Suppressor macrophage treated with lipopolysaccharide for 1 hour (primary cell): ENCODE measurements at regions not wholly inside any gene's neighbourhood (a gene's known extent, or its start where the extent isn't known, plus 50 kb on each side); places are given as distances from the start of the nearest gene placed in this dataset.
A peak's percentile ranks its signal among the peaks of the same experiment; 100 is the strongest.

ENCODE experiments used
- DNase-seq, 3 donors: peaks; one replicate each; pipeline ENCODE4 v3.0.0-alpha.2; 2020 to 2022

GRCh38 chr21:34022627-34023335, 50.6 kb upstream of the MRPS6 start:
- peak; percentile 90 to 94 (median 94) for DNase-seq

GRCh38 chr21:34021726-34022125, 51.7 kb upstream of the MRPS6 start:
- no peak for DNase-seq

DNA sequence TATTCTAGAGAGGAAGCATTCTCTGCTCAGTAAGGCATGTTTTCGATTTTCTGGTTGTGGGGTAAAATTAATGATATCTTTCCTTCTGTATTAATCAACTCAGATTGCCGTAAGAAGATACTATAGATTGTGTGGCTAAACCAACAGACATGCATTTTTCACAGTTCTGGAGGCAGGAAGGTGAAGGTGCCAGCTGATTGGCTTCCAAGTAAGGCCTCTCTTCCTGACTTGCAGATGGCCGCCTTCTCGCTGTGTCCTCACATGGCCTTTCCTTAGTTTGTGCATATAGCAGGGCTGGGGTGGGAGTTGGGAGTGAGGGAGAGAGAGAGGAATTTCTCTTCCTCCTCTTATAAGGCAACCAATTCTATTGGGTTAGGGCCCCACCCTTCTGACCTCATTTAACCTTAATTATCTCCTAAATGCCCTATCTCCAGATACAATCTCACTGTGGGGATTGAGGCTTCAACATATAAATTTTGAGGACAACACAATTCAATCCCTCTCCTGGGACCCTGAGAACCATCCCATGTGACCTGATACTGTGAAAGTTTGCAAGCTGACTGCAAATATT, 52.3 kb upstream of the MRPS6 start:
- DNase-seq: no peak

DNA sequence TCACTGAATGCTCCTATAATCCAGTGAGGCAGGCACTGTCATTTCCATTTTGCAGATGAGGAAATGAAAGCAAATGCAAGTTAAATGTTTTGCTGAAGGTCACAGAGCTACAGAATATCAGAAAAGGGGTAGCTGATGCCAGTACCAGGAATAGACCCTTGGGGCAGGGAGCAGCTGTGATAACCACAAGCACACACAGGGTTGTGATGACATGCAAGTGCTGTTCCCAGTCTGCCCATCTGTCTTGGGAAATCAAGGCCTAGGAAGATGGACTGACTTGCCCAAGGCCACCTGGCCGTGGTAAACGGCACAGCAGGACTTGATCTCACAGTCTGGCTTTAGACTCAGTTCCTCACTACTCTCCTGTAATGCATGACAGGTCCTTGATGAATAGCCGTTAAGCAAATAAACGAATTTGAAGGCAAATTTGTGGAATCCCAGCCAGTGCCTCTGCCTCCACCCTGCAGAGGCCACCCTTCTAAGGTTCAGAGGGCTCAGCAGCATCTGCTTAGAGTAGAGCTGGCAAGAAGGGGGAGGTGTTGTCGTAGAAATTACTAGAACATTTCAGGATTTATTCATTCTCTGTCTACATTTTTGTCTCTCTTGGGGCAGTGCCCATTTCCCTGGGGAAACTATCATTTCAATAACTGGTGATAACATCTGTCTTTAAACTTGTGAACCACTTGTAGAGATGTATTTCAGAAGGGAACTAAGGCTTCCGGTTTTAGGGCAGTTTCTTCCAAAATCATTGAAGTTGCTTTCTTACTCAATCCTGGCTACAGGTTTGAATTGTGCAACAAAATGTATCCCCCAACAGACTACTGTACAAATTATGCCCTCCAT, 53.2 kb upstream of the MRPS6 start:
- DNase-seq: peak; percentile 31 to 66 (median 53)

DNA sequence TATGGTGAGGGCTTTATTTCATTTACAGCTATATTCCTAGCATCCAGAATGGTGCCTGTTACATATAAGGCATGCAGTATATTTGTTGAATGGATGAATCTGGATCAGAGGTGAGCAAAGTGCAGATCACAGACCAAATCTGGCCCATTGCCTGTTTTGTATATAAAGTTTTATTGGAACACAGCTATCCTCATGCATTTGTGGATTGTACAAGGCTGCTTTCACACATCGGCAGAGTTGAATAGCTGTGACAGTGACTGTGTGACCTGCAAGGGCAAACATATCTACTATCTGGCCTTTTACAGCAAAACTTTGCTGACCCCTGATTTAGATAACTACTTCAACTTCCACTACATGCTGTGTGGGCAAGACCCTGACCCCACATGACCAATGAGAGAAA, 54.0 kb upstream of the MRPS6 start:
- DNase-seq: no peak

GRCh38 chr21:34018910-34019309, 54.5 kb upstream of the MRPS6 start:
- no peak for DNase-seq

GRCh38 chr21:34018185-34018584, 55.2 kb upstream of the MRPS6 start:
- DNase-seq: peak in 1 of 3 donors; percentile 40

- DNase-seq: peak; percentile 39 to 78 (median 61)
Measured at GRCh38 chr21:34017039-34017961, 56.1 kb upstream of the MRPS6 start.

GRCh38 chr21:34012640-34013039, 60.7 kb upstream of the MRPS6 start:
- DNase-seq: no peak

GRCh38 chr21:34011660-34012059, 61.7 kb upstream of the MRPS6 start:
- DNase-seq: no peak

GRCh38 chr21:34009193-34009592, 64.2 kb upstream of the MRPS6 start:
- DNase-seq: no peak

- no peak for DNase-seq
Measured at GRCh38 chr21:34008618-34009017, 64.8 kb upstream of the MRPS6 start.

GRCh38 chr21:34006611-34007168, 66.7 kb upstream of the MRPS6 start:
- no peak for DNase-seq

DNA sequence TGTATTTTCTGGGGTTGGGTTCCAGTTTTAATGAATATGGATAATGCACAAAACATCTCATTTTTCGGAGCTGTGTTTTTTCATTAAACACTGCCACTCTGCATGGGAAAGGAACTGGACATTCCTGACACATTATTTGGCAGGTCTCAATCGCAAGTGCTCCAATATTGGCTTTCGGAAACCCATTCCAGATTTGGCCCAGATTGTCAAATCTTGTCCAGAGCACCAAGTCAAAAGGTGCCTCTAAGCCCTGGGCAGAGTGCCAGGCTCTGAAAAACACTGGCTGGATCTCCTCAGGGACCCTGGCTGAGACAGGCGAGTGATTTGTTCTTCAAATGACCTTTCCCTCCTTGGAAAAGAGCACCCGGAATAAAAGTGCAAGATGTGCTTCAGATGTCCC, 68.4 kb upstream of the MRPS6 start:
- DNase-seq: no peak

- no peak for DNase-seq
Measured at GRCh38 chr21:34004013-34004938, 69.1 kb upstream of the MRPS6 start.

- no peak for DNase-seq
Measured at GRCh38 chr21:34003428-34003827, 70.0 kb upstream of the MRPS6 start.

GRCh38 chr21:34000375-34000774, 73.0 kb upstream of the MRPS6 start:
- DNase-seq: no peak

DNA sequence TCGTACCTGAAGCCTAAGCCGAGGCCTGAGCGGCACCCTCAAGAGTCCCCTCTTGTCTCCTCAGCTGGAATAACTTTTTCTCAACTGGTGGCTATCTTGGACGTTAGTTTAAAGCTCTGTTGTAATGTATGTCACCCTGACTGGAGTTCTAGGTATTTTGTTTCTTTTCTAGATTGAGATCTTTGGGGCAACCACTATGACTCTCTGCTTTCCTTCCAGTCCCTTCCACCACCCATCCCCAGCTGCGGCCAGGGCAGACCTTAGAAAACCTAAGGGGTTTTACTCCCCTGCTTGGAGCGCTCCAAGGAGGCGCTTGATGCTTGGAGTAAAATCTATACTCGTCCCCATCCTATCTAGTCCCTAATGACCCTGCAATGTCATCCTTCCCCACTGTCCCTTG, 74.6 kb upstream of the MRPS6 start:
- DNase-seq: no peak

GRCh38 chr21:33998402-33998801, 75.0 kb upstream of the MRPS6 start:
- DNase-seq: no peak

DNA sequence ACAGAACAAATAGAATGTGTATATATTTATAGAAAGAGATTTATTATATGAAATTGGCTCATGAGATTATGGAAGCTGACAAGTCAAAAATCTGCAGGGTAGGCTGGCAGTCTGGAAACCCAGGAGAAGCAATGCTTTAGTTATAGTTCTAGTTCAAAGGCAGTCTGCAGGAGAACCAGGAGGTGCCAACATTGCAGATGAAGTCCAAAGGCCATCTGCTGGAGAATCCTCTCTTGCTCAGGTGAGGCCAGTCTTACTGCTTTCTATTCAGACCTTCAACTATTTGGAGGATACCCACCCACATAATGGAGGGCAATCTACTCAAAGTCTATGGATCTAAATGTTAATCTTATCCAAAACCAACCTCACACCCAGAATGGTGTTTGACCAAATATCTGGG, 75.9 kb upstream of the MRPS6 start:
- DNase-seq: no peak

- no peak for DNase-seq
Measured at GRCh38 chr21:33994373-33994772, 78.8 kb upstream of the ATP5PO start.
